Activated CD4-positive, alpha-beta T cell treated with anti-CD3 and anti-CD28 coated beads, Interleukin-10, Interleukin-2, amounts not matched to agents 100 ng/mL and 50 ng/mL, durations not matched to agents 16 hours and 8 hours (primary cell): ENCODE measurements at regions not wholly inside any gene's neighbourhood (a gene's known extent, or its start where the extent isn't known, plus 50 kb on each side); places are given as distances from the start of the nearest gene placed in this dataset.
"Not testable (repeated sequence)": the region's sequence is repeated elsewhere in the genome, so short reads cannot be mapped to it uniquely, and the experiment has no call there.

ENCODE experiments used
- DNase-seq: peaks from one replicate; pipeline ENCODE4 v3.0.0-alpha.2; 2020

GRCh38 chr5:90128551-90128950 lies 281.0 kb downstream of the CETN3 start:
- no peak for DNase-seq

- DNase-seq = no peak
Observed at GRCh38 chr5:90119531-90119971, 290.0 kb downstream of the CETN3 start.

GRCh38 chr5:90117005-90117404 lies 292.6 kb downstream of the CETN3 start:
- no peak for DNase-seq

GRCh38 chr5:90113108-90113507 lies 296.4 kb downstream of the CETN3 start:
- no peak for DNase-seq

- no peak for DNase-seq
Observed at GRCh38 chr5:90112033-90112692, 297.4 kb downstream of the CETN3 start.

- no peak for DNase-seq
Observed at GRCh38 chr5:90111364-90112032, 298.1 kb downstream of the CETN3 start.

- DNase-seq = no peak
Observed at GRCh38 chr5:90109285-90109684, 300.3 kb downstream of the CETN3 start.

GRCh38 chr5:90099099-90099498 lies 310.5 kb downstream of the CETN3 start:
- DNase-seq = no peak

- no peak for DNase-seq
Observed at GRCh38 chr5:90097082-90097477, 312.5 kb downstream of the CETN3 start.

- DNase-seq = no peak
Observed at GRCh38 chr5:90096415-90097081, 313.0 kb downstream of the CETN3 start.

GRCh38 chr5:90095292-90096060 lies 314.1 kb downstream of the CETN3 start:
- DNase-seq = no peak

GRCh38 chr5:90093751-90094485 lies 315.6 kb downstream of the CETN3 start:
- DNase-seq = no peak

GRCh38 chr5:90092734-90093133 lies 316.8 kb downstream of the CETN3 start:
- no peak for DNase-seq

GRCh38 chr5:90084342-90084741 lies 325.2 kb downstream of the CETN3 start:
- DNase-seq = no peak

GRCh38 chr5:90073026-90073570 lies 336.5 kb downstream of the CETN3 start:
- not testable (repeated sequence) for DNase-seq

GRCh38 chr5:90071656-90072055 lies 337.9 kb downstream of the CETN3 start:
- DNase-seq = no peak

- no peak for DNase-seq
Observed at GRCh38 chr5:90071066-90071465, 338.5 kb downstream of the CETN3 start.

GRCh38 chr5:90066920-90067319 lies 342.6 kb downstream of the CETN3 start:
- no peak for DNase-seq

GRCh38 chr5:90056911-90057705 lies 352.4 kb downstream of the CETN3 start:
- no peak for DNase-seq

- no peak for DNase-seq
Observed at GRCh38 chr5:90055831-90056328, 353.7 kb downstream of the CETN3 start.

GRCh38 chr5:90054612-90055011 lies 354.9 kb downstream of the CETN3 start:
- no peak for DNase-seq
